OCI-LY1 (cell line): ENCODE measurements at regions not wholly inside any gene's neighbourhood (a gene's known extent, or its start where the extent isn't known, plus 50 kb on each side); places are given as distances from the start of the nearest gene placed in this dataset.

Experiments used
- CTCF ChIP-seq: fragments of 200-600 bp; sonication (generic), shearing (Covaris generic); IDR thresholded peaks from 2 replicates; pipeline ENCODE4 v1.5.1; 2017; ENCODE audit warnings: mild to moderate bottlenecking, antibody characterized with exemption, low read length, moderate library complexity, mixed read lengths
- EZH2 ChIP-seq: fragments of 200-600 bp; sonication (generic), shearing (Covaris generic); IDR thresholded peaks from 2 replicates; pipeline ENCODE4 v1.8.0; 2017; ENCODE audit warnings: borderline replicate concordance, mixed run types, mild to moderate bottlenecking, antibody characterized with exemption, low read length, moderate library complexity, mixed read lengths

- TF ChIP-seq CTCF (no peak), EZH2 (no peak)
Measured at GRCh38 chr4:147287588-147287890, 193.4 kb upstream of the EDNRA start.
